DND-41 (cell line): ENCODE measurements at regions not wholly inside any gene's neighbourhood (a gene's known extent, or its start where the extent isn't known, plus 50 kb on each side); places are given as distances from the start of the nearest gene placed in this dataset.

Experiments
- ATAC-seq: fragments of 200-7000 bp; cut with Tn5 transposase; 3 replicates; pipeline ENCODE4 v1.9.1; 2021; ENCODE audit warnings: low read depth; ENCODE audit not compliant: insufficient read depth
- DNase-seq: peaks from one replicate; pipeline ENCODE4 v3.0.0-alpha.2; 2020
- H2AFZ ChIP-seq: 2 replicates; pipeline ENCODE4 v1.6.0; 2012; ENCODE audit warnings: low read depth, low read length
- H3K27ac ChIP-seq: 2 replicates; pipeline ENCODE4 v1.5.1; 2012; ENCODE audit warnings: low read length, inconsistent platforms
- H3K27me3 ChIP-seq: fragments of 200-600 bp; sonication (generic); 2 replicates; pipeline ENCODE4 v1.6.0; 2012; ENCODE audit warnings: low read length, mild to moderate bottlenecking, inconsistent platforms; ENCODE audit not compliant: insufficient read depth, poor library complexity
- H3K36me3 ChIP-seq: 2 replicates; pipeline ENCODE4 v1.5.1; 2012; ENCODE audit warnings: low read length, inconsistent platforms; ENCODE audit not compliant: insufficient read depth
- H3K4me1 ChIP-seq: 2 replicates; pipeline ENCODE4 v1.5.1; 2012; ENCODE audit warnings: mild to moderate bottlenecking, low read length; ENCODE audit not compliant: insufficient read depth
- H3K4me2 ChIP-seq: 2 replicates; pipeline ENCODE4 v1.6.0; 2012; ENCODE audit warnings: mild to moderate bottlenecking, moderate library complexity, low read length, inconsistent platforms; ENCODE audit not compliant: insufficient read depth
- H3K4me3 ChIP-seq, 2 experiments: fragments of 200-600 bp in 1 of 2; shearing (Covaris generic) in 1 of 2; 2 replicates each; pipeline ENCODE4 v1.5.1; 2012 to 2016; ENCODE audit warnings: inconsistent platforms in 2 of 2, low read length in 2 of 2, mild to moderate bottlenecking in 2 of 2, low read depth in 1 of 2, moderate library complexity in 1 of 2
- H3K79me2 ChIP-seq: 2 replicates; pipeline ENCODE4 v1.6.0; 2012; ENCODE audit warnings: low read length, inconsistent platforms; ENCODE audit not compliant: insufficient read depth
- H3K9ac ChIP-seq: 2 replicates; pipeline ENCODE4 v1.6.0; 2012; ENCODE audit warnings: low read depth, mild to moderate bottlenecking, inconsistent platforms, low read length, moderate library complexity
- H3K9me3 ChIP-seq: 2 replicates; pipeline ENCODE4 v1.5.1; 2012; ENCODE audit warnings: low read length, moderate library complexity, mild to moderate bottlenecking, inconsistent platforms; ENCODE audit not compliant: insufficient read depth, severe bottlenecking
- H4K20me1 ChIP-seq: 2 replicates; pipeline ENCODE4 v1.6.0; 2012; ENCODE audit warnings: low read length; ENCODE audit not compliant: insufficient read depth
- EZH2 ChIP-seq: IDR thresholded peaks from 3 replicates; pipeline ENCODE4 v1.6.1; 2012; ENCODE audit warnings: borderline replicate concordance, low read depth, mild to moderate bottlenecking, moderate library complexity, low read length, inconsistent platforms; ENCODE audit not compliant: severe bottlenecking
- TF ChIP-seq, protein P1 (sequence below): IDR thresholded peaks from 2 replicates; pipeline ENCODE4 v1.5.1; 2012; ENCODE audit warnings: borderline replicate concordance, low read length, moderate library complexity, mild to moderate bottlenecking; ENCODE audit not compliant: poor library complexity, severe bottlenecking; ENCODE audit errors: extremely low read depth

DNA sequence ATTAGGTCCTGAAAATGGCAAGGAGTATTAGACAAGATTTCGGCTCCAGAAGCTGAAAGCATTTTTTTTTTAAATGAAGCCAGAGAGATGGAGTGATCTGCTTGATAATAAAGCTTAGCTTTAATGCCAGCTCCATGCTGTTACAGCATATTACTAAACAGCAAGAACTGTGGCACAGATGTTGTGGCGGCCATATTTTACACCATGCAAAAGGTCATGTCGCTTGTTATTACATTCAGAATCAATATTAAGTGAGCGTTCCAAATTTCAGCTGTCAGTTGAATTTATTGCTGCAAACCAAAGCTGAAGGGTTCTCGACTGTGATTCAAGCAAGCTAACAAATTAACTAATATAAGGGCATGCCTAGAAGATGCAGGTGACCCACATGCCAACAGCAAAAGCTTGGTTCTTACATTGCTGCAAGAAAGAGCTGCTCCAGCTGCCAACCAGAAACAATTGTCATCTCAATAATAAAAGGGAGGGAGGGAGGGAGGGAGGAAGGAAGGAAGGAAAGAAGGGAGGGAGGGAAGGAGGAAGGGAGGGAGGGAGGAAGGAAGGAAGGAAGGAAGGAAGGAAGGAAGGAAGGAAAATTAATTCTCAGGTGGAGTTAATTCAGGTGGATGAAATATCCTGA is 517.7 kb upstream of the WWC1 start:
- Histone ChIP-seq H3K27me3 (no peaks in the 10 kb centered on the region), H4K20me1 (no peaks in the 10 kb centered on the region), H3K79me2 (no peaks in the 10 kb centered on the region), H3K9me3 (no peaks in the 10 kb centered on the region), H3K4me2 (no peak overlapping the region), H3K36me3 (no peaks in the 10 kb centered on the region), H3K4me3 (no peak overlapping the region), H2AFZ (no peak overlapping the region), H3K4me1 (no peaks in the 10 kb centered on the region), H3K27ac (no peak overlapping the region), H3K9ac (no peak overlapping the region)
- ATAC-seq (no peak), DNase-seq (no peak)
- TF ChIP-seq, protein P1, sequence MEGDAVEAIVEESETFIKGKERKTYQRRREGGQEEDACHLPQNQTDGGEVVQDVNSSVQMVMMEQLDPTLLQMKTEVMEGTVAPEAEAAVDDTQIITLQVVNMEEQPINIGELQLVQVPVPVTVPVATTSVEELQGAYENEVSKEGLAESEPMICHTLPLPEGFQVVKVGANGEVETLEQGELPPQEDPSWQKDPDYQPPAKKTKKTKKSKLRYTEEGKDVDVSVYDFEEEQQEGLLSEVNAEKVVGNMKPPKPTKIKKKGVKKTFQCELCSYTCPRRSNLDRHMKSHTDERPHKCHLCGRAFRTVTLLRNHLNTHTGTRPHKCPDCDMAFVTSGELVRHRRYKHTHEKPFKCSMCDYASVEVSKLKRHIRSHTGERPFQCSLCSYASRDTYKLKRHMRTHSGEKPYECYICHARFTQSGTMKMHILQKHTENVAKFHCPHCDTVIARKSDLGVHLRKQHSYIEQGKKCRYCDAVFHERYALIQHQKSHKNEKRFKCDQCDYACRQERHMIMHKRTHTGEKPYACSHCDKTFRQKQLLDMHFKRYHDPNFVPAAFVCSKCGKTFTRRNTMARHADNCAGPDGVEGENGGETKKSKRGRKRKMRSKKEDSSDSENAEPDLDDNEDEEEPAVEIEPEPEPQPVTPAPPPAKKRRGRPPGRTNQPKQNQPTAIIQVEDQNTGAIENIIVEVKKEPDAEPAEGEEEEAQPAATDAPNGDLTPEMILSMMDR, result no peak
- TF ChIP-seq EZH2, result no peak

DNA sequence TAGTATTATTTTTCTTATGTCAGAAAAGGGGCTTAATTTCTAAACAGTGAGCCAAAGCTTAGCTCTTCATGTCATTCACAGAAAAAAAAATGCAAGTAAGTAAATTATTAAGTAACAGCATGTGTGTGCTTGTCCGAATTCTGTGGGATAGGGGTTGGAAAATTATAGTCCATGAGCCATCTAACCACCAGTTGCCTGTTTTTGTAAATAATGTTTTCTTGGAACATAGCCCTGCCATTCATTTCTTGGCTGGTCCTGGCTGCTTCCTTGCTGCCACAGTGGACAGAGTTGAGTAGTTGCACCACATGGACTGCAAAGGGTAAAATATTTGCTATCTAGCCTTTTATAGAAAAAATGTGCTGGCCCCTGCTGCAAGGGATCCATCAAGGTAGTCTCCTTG is 513.7 kb upstream of the WWC1 start:
- ATAC-seq (no peak), DNase-seq (no peak)
- Histone ChIP-seq H3K4me1 (no peaks in the 10 kb centered on the region), H3K9me3 (no peaks in the 10 kb centered on the region), H2AFZ (no peak overlapping the region), H3K27me3 (no peaks in the 10 kb centered on the region), H3K9ac (no peak overlapping the region), H3K79me2 (no peaks in the 10 kb centered on the region), H3K4me2 (no peak overlapping the region), H4K20me1 (no peaks in the 10 kb centered on the region), H3K27ac (no peak overlapping the region), H3K4me3 (no peak overlapping the region), H3K36me3 (no peaks in the 10 kb centered on the region)
- TF ChIP-seq, protein P1, result no peak
- no peak for TF ChIP-seq EZH2

DNA sequence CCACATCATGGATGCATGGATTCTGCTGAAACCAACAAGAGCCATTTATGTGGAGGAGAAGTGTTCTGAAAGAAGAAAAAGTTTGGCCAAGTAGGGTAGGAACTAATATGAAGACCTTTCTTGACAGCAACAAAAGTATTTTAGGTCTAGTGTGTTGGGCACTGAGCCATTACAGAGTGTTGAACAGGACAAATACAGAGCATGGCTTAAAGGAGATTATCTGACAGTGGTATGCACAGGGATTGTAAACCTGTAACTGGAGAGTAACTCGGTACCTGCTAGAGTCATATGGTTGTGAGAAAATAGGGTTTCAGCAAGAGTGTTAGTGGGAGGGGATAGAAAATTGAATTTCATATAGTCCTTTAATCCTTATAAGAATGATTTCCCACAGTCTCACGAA is 513.2 kb upstream of the WWC1 start:
- Histone ChIP-seq H2AFZ (no peak overlapping the region), H3K4me2 (no peak overlapping the region), H3K36me3 (no peaks in the 10 kb centered on the region), H3K9me3 (no peaks in the 10 kb centered on the region), H3K4me1 (no peaks in the 10 kb centered on the region), H3K79me2 (no peaks in the 10 kb centered on the region), H3K27ac (no peak overlapping the region), H3K4me3 (no peak overlapping the region), H3K9ac (no peak overlapping the region), H3K27me3 (no peaks in the 10 kb centered on the region), H4K20me1 (no peaks in the 10 kb centered on the region)
- no peak for ATAC-seq
- no peak for DNase-seq
- TF ChIP-seq, protein P1, result no peak
- no peak for TF ChIP-seq EZH2
